WTC11 (cell line): ENCODE measurements at regions not wholly inside any gene's neighbourhood (a gene's known extent, or its start where the extent isn't known, plus 50 kb on each side); places are given as distances from the start of the nearest gene placed in this dataset.

Experiments used
- ATAC-seq: fragments of 200-7000 bp; cut with Tn5 transposase; 2 replicates; pipeline ENCODE4 v1.10.0; 2021; ENCODE audit warnings: mild to moderate bottlenecking, moderate library complexity
- CTCF ChIA-PET: fragments of 300-600 bp; sonication (Branson Sonifier 250); formaldehyde crosslinking; loops from one replicate; lab custom pipeline; 2021; ENCODE audit warnings: antibody characterized with exemption; lab: Charles Lee
- POLR2A ChIA-PET: fragments of 350-600 bp; sonication (Branson Sonifier 250); formaldehyde crosslinking; loops from one replicate; lab custom pipeline; 2021; ENCODE audit warnings: antibody characterized with exemption; lab: Charles Lee
- DNase-seq: peaks from one replicate; pipeline ENCODE4 v3.0.0; 2021; ENCODE audit warnings: low spot score
- H3K27ac Mint-ChIP-seq: 2 replicates; pipeline ENCODE4 v1.8.0; 2021; ENCODE audit warnings: mixed read lengths
- H3K27me3 Mint-ChIP-seq: 2 replicates; pipeline ENCODE4 v1.8.0; 2021; ENCODE audit warnings: low read depth, mild to moderate bottlenecking, moderate library complexity, mixed read lengths
- H3K36me3 Mint-ChIP-seq: 2 replicates; pipeline ENCODE4 v1.8.0; 2021; ENCODE audit warnings: mixed read lengths
- H3K4me1 Mint-ChIP-seq: 2 replicates; pipeline ENCODE4 v1.8.0; 2022; ENCODE audit warnings: mixed read lengths
- H3K4me3 Mint-ChIP-seq: 2 replicates; pipeline ENCODE4 v1.8.0; 2021; ENCODE audit warnings: mild to moderate bottlenecking, moderate library complexity, mixed read lengths
- H3K9me3 Mint-ChIP-seq: 2 replicates; pipeline ENCODE4 v1.8.0; 2021; ENCODE audit warnings: mixed read lengths
- ATF6 ChIP-seq: sonication (generic); formaldehyde crosslinking; IDR thresholded peaks from 2 replicates; pipeline ENCODE4 v1.8.1; 2023; ENCODE audit warnings: mild to moderate bottlenecking, missing genetic modification reagents
- CBFB ChIP-seq: sonication (generic); formaldehyde crosslinking; IDR thresholded peaks from 2 replicates; pipeline ENCODE4 v1.8.1; 2022; ENCODE audit warnings: mild to moderate bottlenecking, low read depth, missing genetic modification reagents
- CREM ChIP-seq: sonication (generic); formaldehyde crosslinking; IDR thresholded peaks from 2 replicates; pipeline ENCODE4 v1.8.1; 2022; ENCODE audit warnings: mild to moderate bottlenecking, missing genetic modification reagents, moderate library complexity
- E2F5 ChIP-seq: sonication (generic); formaldehyde crosslinking; IDR thresholded peaks from 2 replicates; pipeline ENCODE4 v1.8.1; 2022; ENCODE audit warnings: mild to moderate bottlenecking, moderate library complexity, missing genetic modification reagents
- EMX1 ChIP-seq: fragments of 250-450 bp; sonication (Bioruptor Pico); IDR thresholded peaks from 2 replicates; pipeline ENCODE4 v1.8.0; 2021; ENCODE audit warnings: mild to moderate bottlenecking
- FOXK1 ChIP-seq: sonication (generic); formaldehyde crosslinking; IDR thresholded peaks from 2 replicates; pipeline ENCODE4 v1.8.0; 2022; ENCODE audit warnings: mild to moderate bottlenecking, moderate library complexity, missing genetic modification reagents
- FOXP1 ChIP-seq: sonication (generic); formaldehyde crosslinking; IDR thresholded peaks from 2 replicates; pipeline ENCODE4 v1.8.0; 2022; ENCODE audit warnings: missing genetic modification reagents, mild to moderate bottlenecking, moderate library complexity, borderline replicate concordance
- GTF2I ChIP-seq: fragments of 250-450 bp; sonication (Bioruptor Pico); conservative IDR thresholded peaks from 2 replicates; pipeline ENCODE4 v1.4.0; 2021; ENCODE audit warnings: mild to moderate bottlenecking
- HMGA2 ChIP-seq: fragments of 250-450 bp; sonication (Bioruptor Pico); IDR thresholded peaks from 2 replicates; pipeline ENCODE4 v1.4.0; 2021; ENCODE audit warnings: mild to moderate bottlenecking, moderate library complexity
- JUN ChIP-seq: sonication (generic); formaldehyde crosslinking; IDR thresholded peaks from 2 replicates; pipeline ENCODE4 v1.8.0; 2023; ENCODE audit warnings: mild to moderate bottlenecking, missing genetic modification reagents
- NFE2L1 ChIP-seq: sonication (generic); formaldehyde crosslinking; IDR thresholded peaks from 2 replicates; pipeline ENCODE4 v1.8.1; 2023; ENCODE audit warnings: missing genetic modification reagents
- NR2C2 ChIP-seq: sonication (generic); formaldehyde crosslinking; IDR thresholded peaks from 2 replicates; pipeline ENCODE4 v1.8.0; 2022; ENCODE audit warnings: mild to moderate bottlenecking, missing genetic modification reagents
- SOX15 ChIP-seq: fragments of 250-450 bp; sonication (Bioruptor Pico); IDR thresholded peaks from 2 replicates; pipeline ENCODE4 v1.9.0; 2021; ENCODE audit warnings: mild to moderate bottlenecking
- SP1 ChIP-seq: sonication (generic); formaldehyde crosslinking; conservative IDR thresholded peaks from 2 replicates; pipeline ENCODE4 v1.8.1; 2022; ENCODE audit warnings: missing genetic modification reagents
- TCF7 ChIP-seq: sonication (generic); formaldehyde crosslinking; IDR thresholded peaks from 2 replicates; pipeline ENCODE4 v1.8.0; 2022; ENCODE audit warnings: mild to moderate bottlenecking, low read depth, missing genetic modification reagents, moderate library complexity
- USF1 ChIP-seq: sonication (generic); formaldehyde crosslinking; IDR thresholded peaks from 2 replicates; pipeline ENCODE4 v1.8.0; 2022; ENCODE audit warnings: mild to moderate bottlenecking, missing genetic modification reagents
- ZBTB43 ChIP-seq: sonication (generic); formaldehyde crosslinking; IDR thresholded peaks from 2 replicates; pipeline ENCODE4 v1.8.1; 2023; ENCODE audit warnings: mild to moderate bottlenecking, missing genetic modification reagents
- ZNF396 ChIP-seq: fragments of 250-450 bp; sonication (Bioruptor Pico); IDR thresholded peaks from 2 replicates; pipeline ENCODE4 v1.8.0; 2021; ENCODE audit warnings: mild to moderate bottlenecking, moderate library complexity, borderline replicate concordance
- TF ChIP-seq, protein P1 (sequence below): sonication (generic); formaldehyde crosslinking; conservative IDR thresholded peaks from 2 replicates; pipeline ENCODE4 v1.8.1; 2022; ENCODE audit warnings: mild to moderate bottlenecking, missing genetic modification reagents
- TF ChIP-seq, protein P2 (sequence below): sonication (generic); formaldehyde crosslinking; IDR thresholded peaks from 2 replicates; pipeline ENCODE4 v1.8.1; 2022; ENCODE audit warnings: missing genetic modification reagents, borderline replicate concordance
- TF ChIP-seq, protein P3 (sequence below): sonication (generic); formaldehyde crosslinking; IDR thresholded peaks from 2 replicates; pipeline ENCODE4 v1.8.1; 2023; ENCODE audit warnings: mild to moderate bottlenecking, missing genetic modification reagents, borderline replicate concordance
- TF ChIP-seq, protein P4 (sequence below): sonication (generic); formaldehyde crosslinking; IDR thresholded peaks from 2 replicates; pipeline ENCODE4 v1.8.0; 2023; ENCODE audit warnings: mild to moderate bottlenecking, missing genetic modification reagents

DNA sequence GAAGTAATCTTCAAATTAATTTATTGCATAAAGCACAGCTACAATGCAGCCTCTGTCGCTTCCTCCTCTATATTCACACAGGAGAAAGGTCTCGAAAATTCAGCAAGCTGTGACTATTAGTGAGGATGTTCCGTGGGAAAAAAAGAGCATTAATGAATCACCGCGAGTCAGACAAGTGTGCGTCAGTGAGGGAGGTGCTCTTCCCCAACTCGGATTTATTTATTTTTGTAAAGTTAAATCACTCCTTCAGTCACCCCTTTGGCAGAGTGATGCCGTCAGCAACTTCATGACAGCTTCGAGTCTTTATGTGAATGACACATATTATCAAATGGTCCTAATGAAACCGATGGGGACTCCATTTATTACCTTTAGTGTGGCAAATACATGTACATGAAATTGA, 648.9 kb upstream of the SALL3 start:
- Mint-ChIP-seq H3K36me3 (peaks cover 21% of the 10 kb centered on the region), H3K4me3 (no peak overlapping the region), H3K9me3 (peaks cover 40% of the 10 kb centered on the region), H3K4me1 (no peaks in the 10 kb centered on the region), H3K27me3 (no peaks in the 10 kb centered on the region), H3K27ac (no peak overlapping the region)
- DNase-seq (no peak), ATAC-seq (no peak)
- POLR2A ChIA-PET: no interaction called here
- no peak for TF ChIP-seq GTF2I (CRISPR knock-in tag)
- TF ChIP-seq HMGA2: no peak
- TF ChIP-seq CREM (CRISPR knock-in tag): no peak
- no peak for TF ChIP-seq NFE2L1
- no peak for TF ChIP-seq JUN (CRISPR knock-in tag)
- no peak for TF ChIP-seq SOX15
- no peak for TF ChIP-seq SP1
- CTCF ChIA-PET: no interaction called here

- peaks cover 32% of the 10 kb centered on the region for H3K36me3 Mint-ChIP-seq
- ATAC-seq (peak; percentile 91), DNase-seq (peak; percentile 24)
- H3K27me3 Mint-ChIP-seq: peaks cover 3% of the 10 kb centered on the region
- ChIA-PET POLR2A (no interaction called here), CTCF (no interaction called here)
- no peak overlapping the region for H3K27ac Mint-ChIP-seq
- no peak overlapping the region for H3K4me3 Mint-ChIP-seq
- 0 out of 2 replicates have a peak, but pooled peaks cover 4% of the 10 kb centered on the region for H3K4me1 Mint-ChIP-seq
- peaks cover 36% of the 10 kb centered on the region for H3K9me3 Mint-ChIP-seq
- no peak for TF ChIP-seq JUN (CRISPR knock-in tag)
- TF ChIP-seq SP1: no peak
- no peak for TF ChIP-seq E2F5 (CRISPR knock-in tag)
- no peak for TF ChIP-seq TCF7 (CRISPR knock-in tag)
- TF ChIP-seq HMGA2: no peak
- TF ChIP-seq NR2C2: no peak
- TF ChIP-seq, protein P1, sequence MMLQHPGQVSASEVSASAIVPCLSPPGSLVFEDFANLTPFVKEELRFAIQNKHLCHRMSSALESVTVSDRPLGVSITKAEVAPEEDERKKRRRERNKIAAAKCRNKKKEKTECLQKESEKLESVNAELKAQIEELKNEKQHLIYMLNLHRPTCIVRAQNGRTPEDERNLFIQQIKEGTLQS (CRISPR knock-in tag): no peak
- no peak for TF ChIP-seq FOXP1 (CRISPR knock-in tag)
- TF ChIP-seq EMX1 (CRISPR knock-in tag): no peak
- TF ChIP-seq, protein P2, sequence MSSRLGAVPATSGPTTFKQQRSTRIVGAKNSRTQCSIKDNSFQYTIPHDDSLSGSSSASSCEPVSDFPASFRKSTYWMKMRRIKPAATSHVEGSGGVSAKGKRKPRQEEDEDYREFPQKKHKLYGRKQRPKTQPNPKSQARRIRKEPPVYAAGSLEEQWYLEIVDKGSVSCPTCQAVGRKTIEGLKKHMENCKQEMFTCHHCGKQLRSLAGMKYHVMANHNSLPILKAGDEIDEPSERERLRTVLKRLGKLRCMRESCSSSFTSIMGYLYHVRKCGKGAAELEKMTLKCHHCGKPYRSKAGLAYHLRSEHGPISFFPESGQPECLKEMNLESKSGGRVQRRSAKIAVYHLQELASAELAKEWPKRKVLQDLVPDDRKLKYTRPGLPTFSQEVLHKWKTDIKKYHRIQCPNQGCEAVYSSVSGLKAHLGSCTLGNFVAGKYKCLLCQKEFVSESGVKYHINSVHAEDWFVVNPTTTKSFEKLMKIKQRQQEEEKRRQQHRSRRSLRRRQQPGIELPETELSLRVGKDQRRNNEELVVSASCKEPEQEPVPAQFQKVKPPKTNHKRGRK: no peak
- TF ChIP-seq USF1 (CRISPR knock-in tag): no peak
- TF ChIP-seq, protein P3, sequence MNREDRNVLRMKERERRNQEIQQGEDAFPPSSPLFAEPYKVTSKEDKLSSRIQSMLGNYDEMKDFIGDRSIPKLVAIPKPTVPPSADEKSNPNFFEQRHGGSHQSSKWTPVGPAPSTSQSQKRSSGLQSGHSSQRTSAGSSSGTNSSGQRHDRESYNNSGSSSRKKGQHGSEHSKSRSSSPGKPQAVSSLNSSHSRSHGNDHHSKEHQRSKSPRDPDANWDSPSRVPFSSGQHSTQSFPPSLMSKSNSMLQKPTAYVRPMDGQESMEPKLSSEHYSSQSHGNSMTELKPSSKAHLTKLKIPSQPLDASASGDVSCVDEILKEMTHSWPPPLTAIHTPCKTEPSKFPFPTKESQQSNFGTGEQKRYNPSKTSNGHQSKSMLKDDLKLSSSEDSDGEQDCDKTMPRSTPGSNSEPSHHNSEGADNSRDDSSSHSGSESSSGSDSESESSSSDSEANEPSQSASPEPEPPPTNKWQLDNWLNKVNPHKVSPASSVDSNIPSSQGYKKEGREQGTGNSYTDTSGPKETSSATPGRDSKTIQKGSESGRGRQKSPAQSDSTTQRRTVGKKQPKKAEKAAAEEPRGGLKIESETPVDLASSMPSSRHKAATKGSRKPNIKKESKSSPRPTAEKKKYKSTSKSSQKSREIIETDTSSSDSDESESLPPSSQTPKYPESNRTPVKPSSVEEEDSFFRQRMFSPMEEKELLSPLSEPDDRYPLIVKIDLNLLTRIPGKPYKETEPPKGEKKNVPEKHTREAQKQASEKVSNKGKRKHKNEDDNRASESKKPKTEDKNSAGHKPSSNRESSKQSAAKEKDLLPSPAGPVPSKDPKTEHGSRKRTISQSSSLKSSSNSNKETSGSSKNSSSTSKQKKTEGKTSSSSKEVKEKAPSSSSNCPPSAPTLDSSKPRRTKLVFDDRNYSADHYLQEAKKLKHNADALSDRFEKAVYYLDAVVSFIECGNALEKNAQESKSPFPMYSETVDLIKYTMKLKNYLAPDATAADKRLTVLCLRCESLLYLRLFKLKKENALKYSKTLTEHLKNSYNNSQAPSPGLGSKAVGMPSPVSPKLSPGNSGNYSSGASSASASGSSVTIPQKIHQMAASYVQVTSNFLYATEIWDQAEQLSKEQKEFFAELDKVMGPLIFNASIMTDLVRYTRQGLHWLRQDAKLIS (CRISPR knock-in tag): no peak
- TF ChIP-seq CBFB (CRISPR knock-in tag): no peak
- TF ChIP-seq ZBTB43 (CRISPR knock-in tag): no peak
- no peak for TF ChIP-seq ZNF396 (CRISPR knock-in tag)
- no peak for TF ChIP-seq ATF6 (CRISPR knock-in tag)
- no peak for TF ChIP-seq FOXK1 (CRISPR knock-in tag)
- TF ChIP-seq, protein P4, sequence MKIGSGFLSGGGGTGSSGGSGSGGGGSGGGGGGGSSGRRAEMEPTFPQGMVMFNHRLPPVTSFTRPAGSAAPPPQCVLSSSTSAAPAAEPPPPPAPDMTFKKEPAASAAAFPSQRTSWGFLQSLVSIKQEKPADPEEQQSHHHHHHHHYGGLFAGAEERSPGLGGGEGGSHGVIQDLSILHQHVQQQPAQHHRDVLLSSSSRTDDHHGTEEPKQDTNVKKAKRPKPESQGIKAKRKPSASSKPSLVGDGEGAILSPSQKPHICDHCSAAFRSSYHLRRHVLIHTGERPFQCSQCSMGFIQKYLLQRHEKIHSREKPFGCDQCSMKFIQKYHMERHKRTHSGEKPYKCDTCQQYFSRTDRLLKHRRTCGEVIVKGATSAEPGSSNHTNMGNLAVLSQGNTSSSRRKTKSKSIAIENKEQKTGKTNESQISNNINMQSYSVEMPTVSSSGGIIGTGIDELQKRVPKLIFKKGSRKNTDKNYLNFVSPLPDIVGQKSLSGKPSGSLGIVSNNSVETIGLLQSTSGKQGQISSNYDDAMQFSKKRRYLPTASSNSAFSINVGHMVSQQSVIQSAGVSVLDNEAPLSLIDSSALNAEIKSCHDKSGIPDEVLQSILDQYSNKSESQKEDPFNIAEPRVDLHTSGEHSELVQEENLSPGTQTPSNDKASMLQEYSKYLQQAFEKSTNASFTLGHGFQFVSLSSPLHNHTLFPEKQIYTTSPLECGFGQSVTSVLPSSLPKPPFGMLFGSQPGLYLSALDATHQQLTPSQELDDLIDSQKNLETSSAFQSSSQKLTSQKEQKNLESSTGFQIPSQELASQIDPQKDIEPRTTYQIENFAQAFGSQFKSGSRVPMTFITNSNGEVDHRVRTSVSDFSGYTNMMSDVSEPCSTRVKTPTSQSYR (CRISPR knock-in tag): no peak
Measured at GRCh38 chr18:78352910-78353309, 626.7 kb upstream of the SALL3 start.
